CD4-positive, alpha-beta T cell treated with Interleukin-12 subunit alpha and Interleukin-12 subunit beta, for 1 hour (primary cell): ENCODE measurements at regions not wholly inside any gene's neighbourhood (a gene's known extent, or its start where the extent isn't known, plus 50 kb on each side); places are given as distances from the start of the nearest gene placed in this dataset.

ENCODE experiments used
- DNase-seq: peaks from one replicate; pipeline ENCODE4 v3.0.0-alpha.2; 2020

GRCh38 chr20:22213271-22213670, 371.1 kb downstream of the FOXA2 start:
- DNase-seq, result no peak

GRCh38 chr20:22207280-22207679, 377.1 kb downstream of the FOXA2 start:
- DNase-seq, result no peak

GRCh38 chr20:22204801-22205200, 379.6 kb downstream of the FOXA2 start:
- DNase-seq, result no peak

GRCh38 chr20:22182148-22182547, 402.2 kb downstream of the FOXA2 start:
- no peak for DNase-seq

- DNase-seq, result no peak
Measured at GRCh38 chr20:22180244-22180643, 404.1 kb downstream of the FOXA2 start.

- no peak for DNase-seq
Measured at GRCh38 chr20:22160101-22160652, 424.2 kb downstream of the FOXA2 start.

- no peak for DNase-seq
Measured at GRCh38 chr20:22159276-22159675, 425.1 kb downstream of the FOXA2 start.

GRCh38 chr20:22127587-22127986, 422.1 kb downstream of the PAX1 start:
- DNase-seq, result no peak

GRCh38 chr20:22106308-22106938, 401.0 kb downstream of the PAX1 start:
- no peak for DNase-seq

- no peak for DNase-seq
Measured at GRCh38 chr20:22101606-22102005, 396.1 kb downstream of the PAX1 start.

- DNase-seq, result no peak
Measured at GRCh38 chr20:22100686-22101085, 395.2 kb downstream of the PAX1 start.

GRCh38 chr20:22099348-22099747, 393.9 kb downstream of the PAX1 start:
- DNase-seq, result no peak

- no peak for DNase-seq
Measured at GRCh38 chr20:22098511-22098910, 393.0 kb downstream of the PAX1 start.

GRCh38 chr20:22093122-22093521, 387.7 kb downstream of the PAX1 start:
- no peak for DNase-seq

- DNase-seq, result no peak
Measured at GRCh38 chr20:22088882-22089281, 383.4 kb downstream of the PAX1 start.

GRCh38 chr20:22080985-22081384, 375.5 kb downstream of the PAX1 start:
- no peak for DNase-seq

- DNase-seq, result no peak
Measured at GRCh38 chr20:22074635-22075034, 369.2 kb downstream of the PAX1 start.

- no peak for DNase-seq
Measured at GRCh38 chr20:22071841-22072240, 366.4 kb downstream of the PAX1 start.

- DNase-seq, result no peak
Measured at GRCh38 chr20:22070610-22071058, 365.2 kb downstream of the PAX1 start.

GRCh38 chr20:22063753-22064152, 358.3 kb downstream of the PAX1 start:
- no peak for DNase-seq

GRCh38 chr20:22062874-22063273, 357.4 kb downstream of the PAX1 start:
- no peak for DNase-seq

GRCh38 chr20:22060610-22061009, 355.1 kb downstream of the PAX1 start:
- no peak for DNase-seq

- DNase-seq, result no peak
Measured at GRCh38 chr20:22058746-22059145, 353.3 kb downstream of the PAX1 start.

- no peak for DNase-seq
Measured at GRCh38 chr20:22055981-22056380, 350.5 kb downstream of the PAX1 start.

GRCh38 chr20:22052025-22052650, 346.7 kb downstream of the PAX1 start:
- no peak for DNase-seq
